CD4-positive, alpha-beta T cell (primary cell): ENCODE measurements at regions not wholly inside any gene's neighbourhood (a gene's known extent, or its start where the extent isn't known, plus 50 kb on each side); places are given as distances from the start of the nearest gene placed in this dataset.

Experiments
- ATAC-seq: fragments of 200-7000 bp; cut with Tn5 transposase; one replicate; pipeline ENCODE4 v1.10.0; 2022; ENCODE audit warnings: mild to moderate bottlenecking; ENCODE audit not compliant: poor library complexity
- CTCF ChIA-PET: fragments of 350-600 bp; sonication (Branson Sonifier 250); formaldehyde crosslinking; loops from one replicate; lab custom pipeline; 2021; ENCODE audit warnings: antibody characterized with exemption, inconsistent platforms; lab: Charles Lee
- POLR2A ChIA-PET: fragments of 350-600 bp; sonication (Branson Sonifier 250); formaldehyde crosslinking; loops from one replicate; lab custom pipeline; 2021; ENCODE audit warnings: antibody characterized with exemption, inconsistent platforms; lab: Charles Lee
- DNase-seq, 14 experiments: peaks; one replicate each; pipeline ENCODE4 v3.0.0-alpha.2; 2013 to 2020; ENCODE audit warnings: mixed read lengths in 2 of 14
- H3K27ac ChIP-seq, 2 donors: one replicate each; pipeline versions ENCODE4 v1.5.1 to v1.7.0; 2013; ENCODE audit warnings: low read length in 2 of 2, low read depth in 1 of 2, mild to moderate bottlenecking in 1 of 2
- H3K27me3 ChIP-seq, 2 experiments: 1 replicate in 1 of 2; 2 replicates in 1 of 2; pipeline versions ENCODE4 v1.6.1 to v1.7.0; 2013; ENCODE audit warnings: low read length in 2 of 2, control low read depth in 1 of 2, mild to moderate bottlenecking in 1 of 2, moderate library complexity in 1 of 2; ENCODE audit not compliant: insufficient read depth in 2 of 2, control insufficient read depth in 1 of 2
- H3K36me3 ChIP-seq: one replicate; pipeline ENCODE4 v1.6.1; 2013; ENCODE audit warnings: low read length, control low read depth; ENCODE audit not compliant: insufficient read depth
- H3K4me1 ChIP-seq: one replicate; pipeline ENCODE4 v1.6.1; 2013; ENCODE audit warnings: low read length, control low read depth; ENCODE audit not compliant: insufficient read depth
- H3K4me3 ChIP-seq: one replicate; pipeline ENCODE4 v1.5.1; 2013; ENCODE audit warnings: mild to moderate bottlenecking, low read length, moderate library complexity
- H3K9me3 ChIP-seq, 2 experiments: 1 replicate in 1 of 2; 2 replicates in 1 of 2; pipeline versions ENCODE4 v1.6.1 to v1.7.0; 2013; ENCODE audit warnings: low read length in 2 of 2, mild to moderate bottlenecking in 2 of 2, control low read depth in 1 of 2, moderate library complexity in 1 of 2; ENCODE audit not compliant: control insufficient read depth in 1 of 2, insufficient read depth in 1 of 2
- H3K27ac Mint-ChIP-seq: one replicate; pipeline ENCODE4 v1.8.0; 2020; ENCODE audit warnings: mixed read lengths
- H3K27me3 Mint-ChIP-seq: one replicate; pipeline ENCODE4 v1.8.0; 2021; ENCODE audit warnings: mixed read lengths
- H3K36me3 Mint-ChIP-seq: one replicate; pipeline ENCODE4 v1.8.0; 2021; ENCODE audit warnings: low read depth, mixed read lengths
- H3K4me1 Mint-ChIP-seq: one replicate; pipeline ENCODE4 v1.8.0; 2021; ENCODE audit warnings: low read depth, mixed read lengths
- H3K4me3 Mint-ChIP-seq: one replicate; pipeline ENCODE4 v1.8.0; 2020; ENCODE audit warnings: mild to moderate bottlenecking, mixed read lengths
- H3K9me3 Mint-ChIP-seq: one replicate; pipeline ENCODE4 v1.8.0; 2020; ENCODE audit warnings: mixed read lengths
- CTCF ChIP-seq: fragments of 200-600 bp; IDR thresholded peaks from one replicate; pipeline ENCODE4 v1.8.0; 2022; ENCODE audit warnings: antibody characterized with exemption, mild to moderate bottlenecking
- intact Hi-C, 2 experiments: fragments of 100-400 bp; cut with DNase I in 1 of 2; cut with micrococcal nuclease in 1 of 2; formaldehyde crosslinking; loops; one replicate each; pipeline versions ENCODE4 v1.15.1 to v1.9.0; 2023 to 2025; cut with DNase I, micrococcal nuclease

- no peak for TF ChIP-seq CTCF
- no peaks in the 10 kb centered on the region for H3K9me3 ChIP-seq
- Mint-ChIP-seq H3K9me3 (no peaks in the 10 kb centered on the region), H3K4me1 (no peaks in the 10 kb centered on the region), H3K36me3 (no peaks in the 10 kb centered on the region), H3K27ac (no peak overlapping the region), H3K4me3 (no peak overlapping the region), H3K27me3 (peaks cover 36% of the 10 kb centered on the region)
- no peak for ATAC-seq
- no peaks in the 10 kb centered on the region for H3K36me3 ChIP-seq
- H3K27ac ChIP-seq = no peak overlapping the region
- H3K4me1 ChIP-seq = no peaks in the 10 kb centered on the region
- H3K4me3 ChIP-seq = no peak overlapping the region
- ChIA-PET POLR2A (no interaction called here), CTCF (no interaction called here)
- DNase-seq = no peak
- intact Hi-C loops = no loop called here
- H3K27me3 ChIP-seq = peaks cover 0 to 6% of the 10 kb centered on the region in 2 experiments
These were observed 153.0 kb downstream of the RAP2A start for GRCh38 chr13:97586941-97587340.

- Mint-ChIP-seq H3K27ac (no peak overlapping the region), H3K4me1 (no peaks in the 10 kb centered on the region), H3K36me3 (no peaks in the 10 kb centered on the region), H3K4me3 (no peak overlapping the region), H3K27me3 (peaks cover 42% of the 10 kb centered on the region), H3K9me3 (no peaks in the 10 kb centered on the region)
- POLR2A ChIA-PET = no interaction called here
- DNase-seq = no peak
- no peak for ATAC-seq
- H3K4me1 ChIP-seq = no peaks in the 10 kb centered on the region
- H3K4me3 ChIP-seq = no peak overlapping the region
- intact Hi-C loops = no loop called here
- no peak for TF ChIP-seq CTCF
- no peak overlapping the region for H3K27ac ChIP-seq
- no peaks in the 10 kb centered on the region for H3K36me3 ChIP-seq
- CTCF ChIA-PET = no interaction called here
- no peaks in the 10 kb centered on the region for H3K9me3 ChIP-seq
- H3K27me3 ChIP-seq = peaks cover 0 to 6% of the 10 kb centered on the region in 2 experiments
These were observed 155.0 kb downstream of the RAP2A start for GRCh38 chr13:97588993-97589392.

- Histone ChIP-seq H3K27me3 (no peaks in the 10 kb centered on the region), H3K9me3 (peaks cover 0 to 4% of the 10 kb centered on the region in 2 experiments), H3K4me1 (no peaks in the 10 kb centered on the region), H3K4me3 (no peak overlapping the region), H3K27ac (no peak overlapping the region), H3K36me3 (no peaks in the 10 kb centered on the region)
- no peaks in the 10 kb centered on the region for H3K9me3 Mint-ChIP-seq
- ChIA-PET POLR2A (no interaction called here), CTCF (no interaction called here)
- no peaks in the 10 kb centered on the region for H3K4me1 Mint-ChIP-seq
- peaks cover 20% of the 10 kb centered on the region for H3K27me3 Mint-ChIP-seq
- DNase-seq = no peak
- H3K36me3 Mint-ChIP-seq = no peaks in the 10 kb centered on the region
- no peak for ATAC-seq
- no peak overlapping the region for H3K4me3 Mint-ChIP-seq
- TF ChIP-seq CTCF = no peak
- H3K27ac Mint-ChIP-seq = no peak overlapping the region
- intact Hi-C loops = no loop called here
These were observed 166.6 kb downstream of the RAP2A start for GRCh38 chr13:97600458-97601075.
